T-cell (primary cell): ENCODE measurements at regions not wholly inside any gene's neighbourhood (a gene's known extent, or its start where the extent isn't known, plus 50 kb on each side); places are given as distances from the start of the nearest gene placed in this dataset.

Experiments used
- ATAC-seq, 4 experiments: fragments of 200-7000 bp in 3 of 4; fragments of 150-1000 bp in 1 of 4; cut with Tn5 transposase; replicated peaks in 1 of 4; 1 replicate in 3 of 4; 2 replicates in 1 of 4; pipeline ENCODE4 v1.10.0; 2021; ENCODE audit warnings: moderate library complexity in 3 of 4, mild to moderate bottlenecking in 2 of 4, moderate number of reproducible peaks in 1 of 4
- CTCF ChIA-PET, 2 donors: fragments of 300-600 bp; sonication (Branson Sonifier 250); formaldehyde crosslinking; loops; one replicate each; lab custom pipeline; 2022; ENCODE audit warnings: antibody characterized with exemption in 2 of 2; lab: Charles Lee
- POLR2A ChIA-PET, 2 donors: fragments of 300-600 bp; sonication (Branson Sonifier 250); formaldehyde crosslinking; loops; one replicate each; lab custom pipeline; 2022; ENCODE audit warnings: antibody characterized with exemption in 2 of 2; lab: Charles Lee
- DNase-seq, 35 experiments: peaks; one replicate each; pipeline versions ENCODE4 v3.0.0 to v3.0.0-alpha.2; 2013 to 2023
- H3K27ac ChIP-seq: one replicate; pipeline ENCODE4 v1.5.1; 2013; ENCODE audit warnings: low read length
- H3K27me3 ChIP-seq, 2 experiments: replicated peaks in 1 of 2; 1 replicate in 1 of 2; 2 replicates in 1 of 2; pipeline versions ENCODE4 v1.6.1 to v1.7.0; 2013; ENCODE audit warnings: low read length in 1 of 2, mixed read lengths in 1 of 2; ENCODE audit not compliant: control insufficient read depth in 2 of 2, insufficient read depth in 2 of 2; ENCODE audit errors: extremely low read depth in 1 of 2
- H3K36me3 ChIP-seq, 2 donors: 1 replicate in 1 of 2; 2 replicates in 1 of 2; pipeline versions ENCODE4 v1.6.1 to v1.7.0; 2013; ENCODE audit warnings: low read length in 1 of 2; ENCODE audit not compliant: control insufficient read depth in 2 of 2, insufficient read depth in 1 of 2; ENCODE audit errors: extremely low read depth in 1 of 2
- H3K4me1 ChIP-seq, 2 experiments: 1 replicate in 1 of 2; 2 replicates in 1 of 2; pipeline versions ENCODE4 v1.6.1 to v1.7.0; 2013; ENCODE audit warnings: low read length in 2 of 2, mixed read lengths in 1 of 2; ENCODE audit not compliant: insufficient read depth in 2 of 2, control insufficient read depth in 1 of 2; ENCODE audit errors: extremely low read depth in 1 of 2
- H3K4me3 ChIP-seq, 2 donors: 1 replicate in 1 of 2; 2 replicates in 1 of 2; pipeline versions ENCODE4 v1.5.1 to v1.7.0; 2013; ENCODE audit warnings: mild to moderate bottlenecking in 2 of 2, low read length in 1 of 2, moderate library complexity in 1 of 2; ENCODE audit not compliant: control insufficient read depth in 1 of 2; ENCODE audit errors: extremely low read depth in 1 of 2
- H3K9me3 ChIP-seq: 2 replicates; pipeline ENCODE4 v1.7.0; 2013
- H3K27ac Mint-ChIP-seq, 2 donors: one replicate each; pipeline ENCODE4 v1.8.0; 2020 to 2021; ENCODE audit warnings: mild to moderate bottlenecking in 2 of 2, mixed read lengths in 2 of 2
- H3K27me3 Mint-ChIP-seq, 2 donors: one replicate each; pipeline ENCODE4 v1.8.0; 2021 to 2022; ENCODE audit warnings: mixed read lengths in 2 of 2
- H3K36me3 Mint-ChIP-seq: one replicate; pipeline ENCODE4 v1.8.0; 2021; ENCODE audit warnings: mixed read lengths
- H3K4me1 Mint-ChIP-seq, 3 donors: one replicate each; pipeline ENCODE4 v1.8.0; 2020 to 2022; ENCODE audit warnings: mixed read lengths in 3 of 3, mild to moderate bottlenecking in 1 of 3
- H3K4me3 Mint-ChIP-seq, 3 donors: one replicate each; pipeline ENCODE4 v1.8.0; 2020 to 2022; ENCODE audit warnings: mild to moderate bottlenecking in 3 of 3, mixed read lengths in 3 of 3, moderate library complexity in 3 of 3
- H3K9me3 Mint-ChIP-seq, 3 donors: one replicate each; pipeline ENCODE4 v1.8.0; 2020 to 2022; ENCODE audit warnings: mixed read lengths in 3 of 3
- WGBS: methylation state at CpG from one replicate; pipeline ENCODE4 v1.1.5; 2013; ENCODE audit warnings: missing lambda C conversion rate; ENCODE audit not compliant: insufficient coverage; 5-methylcytosine and 5-hydroxymethylcytosine counted together

DNA sequence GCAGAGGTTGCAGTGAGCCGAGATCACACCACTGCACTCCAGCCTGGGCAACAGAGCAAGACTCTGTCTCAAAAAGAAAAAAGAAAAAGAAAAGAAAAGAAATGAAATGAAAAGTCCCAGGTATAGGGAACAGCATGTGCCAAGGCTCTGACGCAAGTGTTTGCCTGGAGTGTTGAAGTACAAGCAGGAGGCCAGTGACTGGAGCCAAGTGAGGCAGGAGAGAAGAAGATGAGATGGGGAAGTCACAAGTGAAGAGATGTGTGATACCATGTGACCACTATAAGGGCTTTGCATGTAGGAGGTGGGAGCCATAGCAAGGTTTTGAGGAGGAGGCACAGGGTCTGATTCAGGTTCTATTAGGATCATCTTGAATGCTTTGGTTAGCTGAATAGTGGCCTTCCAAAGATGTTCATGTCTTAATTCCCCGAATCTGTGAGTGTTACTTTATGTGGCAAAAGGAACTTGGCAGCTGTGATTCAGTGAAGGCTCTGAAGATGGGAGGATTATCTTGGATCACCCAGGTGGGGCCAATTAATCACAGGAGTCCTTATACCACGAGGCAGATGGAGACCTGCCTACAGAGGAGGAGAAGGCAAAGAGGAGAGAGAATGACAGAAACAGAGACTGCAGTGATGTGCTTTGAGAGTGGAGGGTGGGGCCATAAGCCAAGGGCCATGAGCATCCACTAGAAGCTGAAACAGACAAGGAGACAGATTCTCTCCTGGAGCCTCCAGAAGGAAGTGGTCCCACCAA, 91.1 kb upstream of the PTPN1 start:
- no peak overlapping the region for H3K4me3 ChIP-seq
- no peak overlapping the region for H3K27ac Mint-ChIP-seq
- DNase-seq (no peak), ATAC-seq (no peak)
- ChIA-PET POLR2A (no interaction called here), CTCF (no interaction called here)
- no peaks in the 10 kb centered on the region for H3K36me3 ChIP-seq
- no peaks in the 10 kb centered on the region for H3K4me1 Mint-ChIP-seq
- WGBS = 71% methylated on average over 2 of the region's 4 CpGs
- no peak overlapping the region for H3K4me3 Mint-ChIP-seq
- peaks cover 0 to 17% of the 10 kb centered on the region in 2 experiments for H3K27me3 ChIP-seq
- H3K9me3 Mint-ChIP-seq = peaks cover 0 to 3% (median 0%) of the 10 kb centered on the region in 3 donors
- no peaks in the 10 kb centered on the region for H3K9me3 ChIP-seq
- H3K36me3 Mint-ChIP-seq = no peaks in the 10 kb centered on the region
- H3K4me1 ChIP-seq = no peaks in the 10 kb centered on the region
- H3K27ac ChIP-seq = no peak overlapping the region
- no peaks in the 10 kb centered on the region for H3K27me3 Mint-ChIP-seq

DNA sequence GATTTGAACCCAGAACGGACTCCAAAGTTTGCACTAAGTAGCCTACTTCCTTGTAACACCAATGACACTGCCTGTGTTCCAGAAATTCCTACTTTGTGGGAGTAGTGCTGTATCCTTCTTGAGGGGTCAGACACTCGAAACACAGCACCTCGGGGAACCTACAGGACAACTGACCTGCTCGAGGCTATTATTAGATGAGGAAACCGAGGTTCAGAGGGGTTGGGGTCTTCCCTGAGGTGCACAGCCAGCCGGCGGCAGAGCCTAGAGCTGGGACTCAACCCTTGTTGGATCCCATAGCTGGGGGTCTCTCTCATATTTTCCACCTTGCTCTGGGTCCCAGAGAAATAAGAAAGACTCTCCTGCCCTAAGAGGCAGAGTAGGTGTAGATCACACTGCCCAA, 89.8 kb upstream of the PTPN1 start:
- ChIA-PET POLR2A (no interaction called here), CTCF (no interaction called here)
- Histone ChIP-seq H3K4me3 (no peak overlapping the region), H3K27ac (no peak overlapping the region), H3K36me3 (no peaks in the 10 kb centered on the region), H3K4me1 (no peaks in the 10 kb centered on the region), H3K27me3 (peaks cover 0 to 19% of the 10 kb centered on the region in 2 experiments), H3K9me3 (no peaks in the 10 kb centered on the region)
- no peak overlapping the region for H3K27ac Mint-ChIP-seq
- H3K36me3 Mint-ChIP-seq = no peaks in the 10 kb centered on the region
- WGBS = 67% methylated on average over 3 of the region's 7 CpGs
- H3K9me3 Mint-ChIP-seq = peaks cover 0 to 3% (median 0%) of the 10 kb centered on the region in 3 donors
- DNase-seq (no peak), ATAC-seq (no peak)
- H3K4me3 Mint-ChIP-seq = no peak overlapping the region
- H3K27me3 Mint-ChIP-seq = no peaks in the 10 kb centered on the region
- H3K4me1 Mint-ChIP-seq = no peaks in the 10 kb centered on the region

DNA sequence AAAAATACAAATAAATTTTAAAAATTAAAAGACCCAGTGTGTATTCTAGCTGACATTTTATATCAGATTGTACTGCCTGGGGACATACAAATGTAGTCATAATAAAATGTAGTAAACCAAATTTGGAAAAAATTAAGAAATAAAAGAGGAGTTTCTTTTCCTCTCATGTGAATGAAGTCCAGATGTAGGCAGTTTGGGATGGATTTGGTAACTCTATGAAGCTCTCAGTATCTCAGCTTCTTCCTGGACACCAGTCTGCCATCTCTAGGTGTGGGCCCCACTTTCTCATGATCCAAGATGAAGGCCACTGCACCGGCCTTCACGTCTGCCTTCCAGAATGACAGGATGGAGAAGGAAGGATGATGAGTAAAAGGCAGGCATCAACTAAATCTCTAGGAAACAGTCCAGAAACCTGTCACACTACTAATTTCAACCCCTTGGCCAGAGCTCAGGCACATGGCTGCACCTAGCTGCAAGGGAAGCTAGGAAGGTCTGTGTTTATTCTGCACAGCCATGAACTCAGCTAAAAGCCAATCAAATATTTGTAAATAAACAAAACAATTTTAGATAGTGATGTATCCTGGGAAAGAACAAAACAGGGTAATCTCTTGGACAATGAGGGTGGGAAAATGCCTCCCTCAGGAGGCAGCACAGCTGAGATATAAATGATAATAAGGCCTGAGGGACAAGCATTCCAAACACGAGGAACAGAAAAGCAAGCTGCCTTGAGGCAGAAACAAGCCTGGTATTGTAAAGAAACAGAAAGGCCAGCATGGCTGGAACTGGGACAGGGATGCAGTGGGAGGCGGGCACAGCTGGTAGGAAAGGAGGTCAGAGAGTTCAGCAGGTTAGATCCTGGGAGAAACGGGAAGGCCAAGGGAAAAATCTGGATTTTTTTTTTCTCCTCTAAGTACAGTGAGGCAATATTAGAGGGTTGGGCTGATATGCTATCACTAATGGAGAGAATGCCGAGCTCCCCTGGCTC, 88.5 kb upstream of the PTPN1 start:
- H3K27me3 Mint-ChIP-seq = no peaks in the 10 kb centered on the region
- Histone ChIP-seq H3K4me3 (no peak overlapping the region), H3K27ac (no peak overlapping the region), H3K4me1 (no peaks in the 10 kb centered on the region), H3K9me3 (no peaks in the 10 kb centered on the region), H3K36me3 (no peaks in the 10 kb centered on the region), H3K27me3 (peaks cover 0 to 15% of the 10 kb centered on the region in 2 experiments)
- WGBS = 90% methylated on average over 1 of the region's 6 CpGs
- ATAC-seq (no peak), DNase-seq (no peak)
- no peak overlapping the region for H3K27ac Mint-ChIP-seq
- peaks cover 0 to 3% (median 0%) of the 10 kb centered on the region in 3 donors for H3K9me3 Mint-ChIP-seq
- H3K4me3 Mint-ChIP-seq = no peak overlapping the region
- no peaks in the 10 kb centered on the region for H3K36me3 Mint-ChIP-seq
- CTCF ChIA-PET = interaction anchor here in 1 of 2 donors (1.1 kb wide), 1 partner anchor 11 kb away, joined by 3 read pairs; no protein-coding TSS in a partner anchor
- no peaks in the 10 kb centered on the region for H3K4me1 Mint-ChIP-seq
- POLR2A ChIA-PET = interaction anchor here in 1 of 2 donors (0.7 kb wide), 1 partner anchor 35 kb away, joined by 3 read pairs; no protein-coding TSS in a partner anchor

DNA sequence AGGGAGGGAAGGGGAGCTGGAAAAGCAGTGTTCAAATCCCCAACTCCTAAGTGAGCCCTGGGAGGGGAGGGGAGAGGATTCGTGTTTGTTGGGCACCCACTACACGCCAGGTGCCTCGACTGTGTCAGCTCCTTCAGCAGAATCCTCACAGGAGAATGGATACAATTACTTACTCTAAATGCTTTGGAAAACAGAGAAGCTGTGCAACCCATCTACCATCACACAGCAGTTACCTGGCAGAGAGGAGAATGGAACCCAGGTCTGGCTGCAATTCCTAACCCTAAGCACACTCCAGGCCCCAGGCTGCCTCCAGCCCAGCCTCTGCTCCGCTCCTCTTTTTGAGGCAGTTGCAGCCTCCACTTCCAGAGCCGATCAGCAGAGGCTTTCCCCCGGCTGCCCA, 86.4 kb upstream of the PTPN1 start:
- no peak for DNase-seq
- Mint-ChIP-seq H3K4me1 (no peaks in the 10 kb centered on the region), H3K27ac (no peak overlapping the region), H3K27me3 (no peaks in the 10 kb centered on the region), H3K4me3 (no peak overlapping the region), H3K36me3 (no peaks in the 10 kb centered on the region), H3K9me3 (peaks cover 0 to 3% (median 0%) of the 10 kb centered on the region in 3 donors)
- Histone ChIP-seq H3K4me1 (no peaks in the 10 kb centered on the region), H3K27ac (no peak overlapping the region), H3K4me3 (no peak overlapping the region), H3K36me3 (no peaks in the 10 kb centered on the region), H3K27me3 (peaks cover 0 to 17% of the 10 kb centered on the region in 2 experiments), H3K9me3 (no peaks in the 10 kb centered on the region)
- 80% methylated on average over 2 of the region's 6 CpGs for WGBS
- ATAC-seq = no peak
- ChIA-PET CTCF (no interaction called here), POLR2A (no interaction called here)

DNA sequence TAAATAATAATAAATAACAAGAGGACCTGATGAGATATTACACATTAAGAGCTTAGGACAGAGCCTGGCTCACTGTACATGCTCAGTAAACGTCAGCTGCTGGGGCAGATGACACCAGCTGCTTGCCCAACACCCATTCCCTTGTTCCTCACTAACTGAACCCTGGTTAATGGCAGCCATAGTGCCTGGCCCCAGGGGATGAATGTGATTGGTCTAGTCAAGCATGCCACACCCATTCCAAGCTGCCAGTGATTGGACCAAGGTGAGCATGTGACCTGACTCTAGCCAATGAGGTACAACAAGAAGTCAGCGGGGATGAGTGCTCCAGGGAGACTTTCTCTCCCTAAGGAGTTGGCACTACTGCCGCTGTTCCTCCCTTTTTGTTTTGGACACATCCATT, 85.1 kb upstream of the PTPN1 start:
- no peak for DNase-seq

DNA sequence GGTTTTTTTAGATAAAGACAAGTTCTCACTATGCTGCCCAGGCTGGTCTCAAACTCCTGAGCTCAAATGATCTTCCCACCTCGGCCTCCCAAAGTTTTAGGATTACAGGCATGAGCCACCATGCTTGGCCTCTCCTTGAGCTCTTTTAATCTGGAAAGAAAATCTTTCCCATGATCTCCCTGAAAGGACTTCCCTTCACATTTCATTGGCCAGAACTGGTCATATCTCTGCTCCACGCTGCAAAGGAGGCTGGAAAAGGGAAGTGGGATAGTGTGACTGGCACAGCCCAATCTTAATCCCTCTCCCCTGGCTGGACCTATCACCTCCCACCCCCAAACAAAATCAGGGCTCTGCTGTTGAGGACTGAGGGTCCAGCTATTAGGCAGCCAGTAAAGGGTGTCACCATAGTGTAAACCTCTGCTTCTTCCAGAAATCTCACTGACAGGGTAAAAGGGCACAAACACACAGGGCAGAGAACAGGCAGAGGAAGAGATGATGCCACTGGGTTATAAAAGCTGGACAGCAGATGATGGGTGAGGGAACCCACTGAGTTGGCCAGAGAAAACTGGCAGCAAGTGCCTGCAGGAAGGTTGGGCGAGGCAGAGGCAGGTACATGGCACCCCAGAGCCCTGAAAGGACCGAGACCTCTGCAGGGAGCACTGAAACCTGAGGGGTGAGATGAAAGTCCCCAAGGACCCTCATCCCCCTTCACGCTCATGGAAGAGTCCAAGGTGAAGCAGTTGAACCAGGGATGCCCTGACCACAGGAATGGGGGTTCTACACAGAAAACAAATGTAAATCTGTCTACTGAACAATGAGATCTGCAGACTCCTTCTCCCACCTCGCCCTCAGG, 83.1 kb upstream of the PTPN1 start:
- no peaks in the 10 kb centered on the region for H3K36me3 ChIP-seq
- H3K9me3 ChIP-seq = no peaks in the 10 kb centered on the region
- H3K27ac ChIP-seq = no peak overlapping the region
- ChIA-PET CTCF (no interaction called here), POLR2A (no interaction called here)
- no peaks in the 10 kb centered on the region for H3K9me3 Mint-ChIP-seq
- H3K27me3 ChIP-seq = peaks cover 0 to 24% of the 10 kb centered on the region in 2 experiments
- no peaks in the 10 kb centered on the region for H3K36me3 Mint-ChIP-seq
- peaks cover 3 to 5% of the 10 kb centered on the region in 2 donors for H3K27me3 Mint-ChIP-seq
- ATAC-seq (no peak), DNase-seq (no peak)
- H3K27ac Mint-ChIP-seq = no peak overlapping the region
- H3K4me1 Mint-ChIP-seq = no peaks in the 10 kb centered on the region
- WGBS = 70% methylated on average over 5 of the region's 6 CpGs
- no peak overlapping the region for H3K4me3 Mint-ChIP-seq
- H3K4me1 ChIP-seq = no peaks in the 10 kb centered on the region
- no peak overlapping the region for H3K4me3 ChIP-seq

More for the DNA sequence above, 85.1 kb upstream of the PTPN1 start:
- no peaks in the 10 kb centered on the region for H3K36me3 ChIP-seq
- WGBS = no CpG with 5 or more reads among the region's 3 CpGs
- H3K4me1 Mint-ChIP-seq = no peaks in the 10 kb centered on the region
- no peak for ATAC-seq
- POLR2A ChIA-PET = no interaction called here
- no peaks in the 10 kb centered on the region for H3K9me3 ChIP-seq
- H3K36me3 Mint-ChIP-seq = no peaks in the 10 kb centered on the region
- no peak overlapping the region for H3K4me3 ChIP-seq
- H3K27me3 Mint-ChIP-seq = no peaks in the 10 kb centered on the region
- CTCF ChIA-PET = interaction anchor here in 1 of 2 donors (0.6 kb wide), 1 partner anchor 32 kb away, joined by 5 read pairs; no protein-coding TSS in a partner anchor
- H3K27ac Mint-ChIP-seq = no peak overlapping the region
- peaks cover 0 to 22% of the 10 kb centered on the region in 2 experiments for H3K27me3 ChIP-seq
- H3K27ac ChIP-seq = no peak overlapping the region
- peaks cover 0 to 3% (median 0%) of the 10 kb centered on the region in 3 donors for H3K9me3 Mint-ChIP-seq
- no peak overlapping the region for H3K4me3 Mint-ChIP-seq
- H3K4me1 ChIP-seq = no peaks in the 10 kb centered on the region
